ENCODE measurements at regions not wholly inside any gene's neighbourhood (a gene's known extent, or its start where the extent isn't known, plus 50 kb on each side); places are given as distances from the start of the nearest gene placed in this dataset.

DNA sequence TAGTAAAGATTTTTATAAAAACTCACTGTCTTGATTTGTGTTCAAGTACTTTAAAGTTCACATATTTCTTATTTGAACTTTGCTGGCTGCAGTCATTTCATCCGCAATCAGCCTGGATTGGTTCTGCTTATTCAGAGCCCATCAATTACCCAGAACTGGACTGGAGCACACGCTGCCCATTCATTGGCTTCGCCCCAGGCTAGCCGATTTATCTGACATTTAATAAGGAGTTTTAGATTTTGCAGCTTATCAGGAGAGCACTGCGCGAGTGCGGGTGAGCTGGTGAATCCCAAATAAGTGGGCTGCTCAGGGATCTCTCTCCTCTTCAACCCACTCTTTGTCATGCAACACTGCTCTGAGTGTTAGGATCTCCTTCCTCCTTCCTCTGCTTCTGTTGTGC lies 166.0 kb upstream of the GPR26 start:
- Histone ChIP-seq H3K79me2 (ENCODE audit: insufficient read depth, low read length) (no peaks in the 10 kb centered on the region), H3K14ac (ENCODE audit: insufficient read depth, low read length) (no peak overlapping the region), H3K23ac (ENCODE audit: insufficient read length, low read depth, low read length) (no peak overlapping the region), H2AFZ (ENCODE audit: low read length) (no peak overlapping the region), H3K79me1 (ENCODE audit: insufficient read depth, low read depth, low read length, poor library complexity, severe bottlenecking) (no peaks in the 10 kb centered on the region), H2BK15ac (ENCODE audit: low read depth, low read length) (no peak overlapping the region), H3K56ac (ENCODE audit: insufficient read length, low read depth, low read length) (no peak overlapping the region), H2BK120ac (ENCODE audit: low read depth, low read length, poor library complexity, severe bottlenecking) (no peak overlapping the region), H3T11ph (ENCODE audit: low read length) (no peak overlapping the region), H3K27me3 (ENCODE audit: insufficient read depth, low read length) (no peaks in the 10 kb centered on the region), H3K9ac (ENCODE audit: extremely low read depth, insufficient read length, low read length) (no peak overlapping the region), H3K23me2 (ENCODE audit: insufficient read length, low read depth, low read length, poor library complexity, severe bottlenecking) (no peaks in the 10 kb centered on the region), H4K20me1 (ENCODE audit: control insufficient read depth, insufficient read depth, insufficient read length) (no peaks in the 10 kb centered on the region), H4K5ac (ENCODE audit: insufficient read length, low read depth, low read length) (no peak overlapping the region), H3K27ac (ENCODE audit: insufficient read length, low read depth, low read length) (no peak overlapping the region), H3K4me1 (ENCODE audit: insufficient read depth, low read length) (no peaks in the 10 kb centered on the region; the same call in 1 of the 2 replicates), H2BK12ac (ENCODE audit: insufficient read length, low read depth, low read length) (no peak overlapping the region), H3K4me2 (ENCODE audit: insufficient read depth, insufficient read length, low read length) (no peak overlapping the region), H2BK5ac (ENCODE audit: insufficient read length, low read length) (no peak overlapping the region), H3K4ac (ENCODE audit: low read depth, low read length) (no peak overlapping the region), H4K8ac (replicated peaks; ENCODE audit: insufficient read length, low read depth, low read length) (no peak overlapping the region), H2AK5ac (ENCODE audit: insufficient read length, low read length) (no peak overlapping the region), H4K91ac (ENCODE audit: insufficient read length, low read depth, low read length) (no peak overlapping the region), H2BK20ac (ENCODE audit: low read depth, low read length, poor library complexity, severe bottlenecking) (no peak overlapping the region), H3K18ac (ENCODE audit: insufficient read length, low read depth, low read length) (no peak overlapping the region), H3K9me3 (ENCODE audit: control insufficient read depth, low read depth, low read length) (no peaks in the 10 kb centered on the region)
- Mint-ChIP-seq H3K4me1 (peaks cover 38 to 43% of the 10 kb centered on the region in 2 experiments), H3K27ac (no peak overlapping the region), H3K4me3 (no peak overlapping the region), H3K27me3 (ENCODE audit: low read depth) (peaks cover 6% of the 10 kb centered on the region), H3K9me3 (no peaks in the 10 kb centered on the region), H3K36me3 (ENCODE audit: insufficient read depth in 1 of 3, low read depth in 3 of 3) (peaks cover 0 to 2% (median 0%) of the 10 kb centered on the region in 3 experiments; a peak in 2 of 7 replicates)
- no peak for DNase-seq
- TF ChIP-seq, protein P1, sequence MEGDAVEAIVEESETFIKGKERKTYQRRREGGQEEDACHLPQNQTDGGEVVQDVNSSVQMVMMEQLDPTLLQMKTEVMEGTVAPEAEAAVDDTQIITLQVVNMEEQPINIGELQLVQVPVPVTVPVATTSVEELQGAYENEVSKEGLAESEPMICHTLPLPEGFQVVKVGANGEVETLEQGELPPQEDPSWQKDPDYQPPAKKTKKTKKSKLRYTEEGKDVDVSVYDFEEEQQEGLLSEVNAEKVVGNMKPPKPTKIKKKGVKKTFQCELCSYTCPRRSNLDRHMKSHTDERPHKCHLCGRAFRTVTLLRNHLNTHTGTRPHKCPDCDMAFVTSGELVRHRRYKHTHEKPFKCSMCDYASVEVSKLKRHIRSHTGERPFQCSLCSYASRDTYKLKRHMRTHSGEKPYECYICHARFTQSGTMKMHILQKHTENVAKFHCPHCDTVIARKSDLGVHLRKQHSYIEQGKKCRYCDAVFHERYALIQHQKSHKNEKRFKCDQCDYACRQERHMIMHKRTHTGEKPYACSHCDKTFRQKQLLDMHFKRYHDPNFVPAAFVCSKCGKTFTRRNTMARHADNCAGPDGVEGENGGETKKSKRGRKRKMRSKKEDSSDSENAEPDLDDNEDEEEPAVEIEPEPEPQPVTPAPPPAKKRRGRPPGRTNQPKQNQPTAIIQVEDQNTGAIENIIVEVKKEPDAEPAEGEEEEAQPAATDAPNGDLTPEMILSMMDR (conservative IDR thresholded peaks at IDR 0.05), result no peak
- no CpG with 5 or more reads among the region's 7 CpGs for WGBS (ENCODE audit: extremely low coverage, insufficient read length, low lambda C conversion rate)

Measured in H9 (cell line).